Fibroblast of pulmonary artery (primary cell): ENCODE measurements at regions not wholly inside any gene's neighbourhood (a gene's known extent, or its start where the extent isn't known, plus 50 kb on each side); places are given as distances from the start of the nearest gene placed in this dataset.

ENCODE experiments used
- DNase-seq: peaks from one replicate; pipeline ENCODE4 v3.0.0-alpha.2; 2010; ENCODE audit warnings: low read depth
- H3K4me3 ChIP-seq: replicated peaks from 2 replicates; pipeline ENCODE4 v1.5.1; 2011; ENCODE audit warnings: low read depth, mild to moderate bottlenecking, control low read depth, low read length, moderate library complexity
- CTCF ChIP-seq: IDR thresholded peaks from 2 replicates; pipeline ENCODE4 v1.5.1; 2011; ENCODE audit warnings: mild to moderate bottlenecking, control low read depth, low read length, inconsistent platforms; ENCODE audit errors: missing control alignments

- DNase-seq, result peak; percentile 26
- H3K4me3 ChIP-seq, result no peak overlapping the region
- TF ChIP-seq CTCF, result no peak
Observed at GRCh38 chr12:114287821-114288525, 118.0 kb downstream of the TBX5 start.

- DNase-seq, result no peak
- TF ChIP-seq CTCF, result no peak
Observed at GRCh38 chr12:114286145-114286544, 119.8 kb downstream of the TBX5 start.

GRCh38 chr12:114285554-114285953 lies 120.4 kb downstream of the TBX5 start:
- H3K4me3 ChIP-seq, result no peak overlapping the region
- TF ChIP-seq CTCF, result no peak
- DNase-seq, result no peak

More at GRCh38 chr12:114286145-114286544, 119.8 kb downstream of the TBX5 start:
- H3K4me3 ChIP-seq, result no peak overlapping the region

GRCh38 chr12:114284041-114284440 lies 121.9 kb downstream of the TBX5 start:
- H3K4me3 ChIP-seq, result no peak overlapping the region
- TF ChIP-seq CTCF, result no peak
- DNase-seq, result no peak

- TF ChIP-seq CTCF, result no peak
- DNase-seq, result no peak
- no peak overlapping the region for H3K4me3 ChIP-seq
Observed at GRCh38 chr12:114275932-114276785, 129.8 kb downstream of the TBX5 start.

GRCh38 chr12:114275086-114275485 lies 130.9 kb downstream of the TBX5 start:
- no peak for TF ChIP-seq CTCF
- no peak overlapping the region for H3K4me3 ChIP-seq
- DNase-seq, result no peak
